ENCODE measurements at regions not wholly inside any gene's neighbourhood (a gene's known extent, or its start where the extent isn't known, plus 50 kb on each side); places are given as distances from the start of the nearest gene placed in this dataset.

- TF ChIP-seq POLR2A (IDR thresholded peaks at IDR 0.05): no peak
- TF ChIP-seq POLR2AphosphoS5 (IDR thresholded peaks at IDR 0.05): no peak
- no peak for TF ChIP-seq CTCF (IDR thresholded peaks at IDR 0.05)
- no peak overlapping the region for H3K27ac ChIP-seq
These were observed 80.9 kb upstream of the SOX2 start for GRCh38 chr3:181630853-181631252.

GRCh38 chr3:181629711-181630110 lies 82.0 kb upstream of the SOX2 start:
- Histone ChIP-seq H3K4me3 (no peak overlapping the region), H3K27ac (no peak overlapping the region), H3K9me3 (no peaks in the 10 kb centered on the region), H3K4me1 (no peaks in the 10 kb centered on the region), H3K27me3 (no peaks in the 10 kb centered on the region), H3K36me3 (no peaks in the 10 kb centered on the region)
- DNase-seq (ENCODE audit: low spot score in 2 of 2): no peak
- TF ChIP-seq POLR2A (IDR thresholded peaks at IDR 0.05): no peak
- TF ChIP-seq POLR2AphosphoS5 (IDR thresholded peaks at IDR 0.05): no peak
- no peak for TF ChIP-seq CTCF (IDR thresholded peaks at IDR 0.05)
- intact Hi-C loops (cut with DNase I; ENCODE audit: low total_unique reads): no loop called here

More at GRCh38 chr3:181630853-181631252, 80.9 kb upstream of the SOX2 start:
- intact Hi-C loops (cut with DNase I; ENCODE audit: low total_unique reads): no loop called here
- Histone ChIP-seq H3K27me3 (no peaks in the 10 kb centered on the region), H3K9me3 (no peaks in the 10 kb centered on the region), H3K36me3 (no peaks in the 10 kb centered on the region), H3K4me3 (no peak overlapping the region), H3K4me1 (no peaks in the 10 kb centered on the region)
- no peak for DNase-seq (ENCODE audit: low spot score in 2 of 2)

GRCh38 chr3:181629029-181629428 lies 82.7 kb upstream of the SOX2 start:
- no peak for DNase-seq (ENCODE audit: low spot score in 2 of 2)
- intact Hi-C loops (cut with DNase I; ENCODE audit: low total_unique reads): no loop called here
- Histone ChIP-seq H3K4me1 (no peaks in the 10 kb centered on the region), H3K36me3 (no peaks in the 10 kb centered on the region), H3K27ac (no peak overlapping the region), H3K27me3 (no peaks in the 10 kb centered on the region), H3K9me3 (no peaks in the 10 kb centered on the region), H3K4me3 (no peak overlapping the region)
- TF ChIP-seq POLR2A (IDR thresholded peaks at IDR 0.05) (no peak), CTCF (IDR thresholded peaks at IDR 0.05) (no peak), POLR2AphosphoS5 (IDR thresholded peaks at IDR 0.05) (no peak)

GRCh38 chr3:181628384-181628783 lies 83.3 kb upstream of the SOX2 start:
- DNase-seq (ENCODE audit: low spot score in 2 of 2): no peak
- H3K36me3 ChIP-seq: no peaks in the 10 kb centered on the region
- no peaks in the 10 kb centered on the region for H3K9me3 ChIP-seq
- no peaks in the 10 kb centered on the region for H3K27me3 ChIP-seq
- TF ChIP-seq POLR2AphosphoS5 (IDR thresholded peaks at IDR 0.05) (no peak), CTCF (IDR thresholded peaks at IDR 0.05) (no peak), POLR2A (IDR thresholded peaks at IDR 0.05) (no peak)
- H3K27ac ChIP-seq: no peak overlapping the region
- intact Hi-C loops (cut with DNase I; ENCODE audit: low total_unique reads): no loop called here
- no peaks in the 10 kb centered on the region for H3K4me1 ChIP-seq
- no peak overlapping the region for H3K4me3 ChIP-seq

- no peaks in the 10 kb centered on the region for H3K36me3 ChIP-seq
- no peak overlapping the region for H3K27ac ChIP-seq
- TF ChIP-seq CTCF (IDR thresholded peaks at IDR 0.05) (no peak), POLR2AphosphoS5 (IDR thresholded peaks at IDR 0.05) (no peak), POLR2A (IDR thresholded peaks at IDR 0.05) (no peak)
- H3K4me3 ChIP-seq: no peak overlapping the region
- H3K4me1 ChIP-seq: no peaks in the 10 kb centered on the region
- intact Hi-C loops (cut with DNase I; ENCODE audit: low total_unique reads): no loop called here
- H3K9me3 ChIP-seq: no peaks in the 10 kb centered on the region
- no peaks in the 10 kb centered on the region for H3K27me3 ChIP-seq
- no peak for DNase-seq (ENCODE audit: low spot score in 2 of 2)
These were observed 85.7 kb upstream of the SOX2 start for GRCh38 chr3:181626036-181626435.
